SK-N-SH (cell line): ENCODE measurements at regions not wholly inside any gene's neighbourhood (a gene's known extent, or its start where the extent isn't known, plus 50 kb on each side); places are given as distances from the start of the nearest gene placed in this dataset.

Experiments used
- EP300 ChIP-seq, 2 experiments: IDR thresholded peaks; 2 replicates each; pipeline versions ENCODE4 v1.4.0 to v1.6.1; 2012; ENCODE audit warnings: borderline replicate concordance in 1 of 2, low read depth in 1 of 2, low read length in 1 of 2
- EZH2phosphoT487 ChIP-seq: fragments of 200-600 bp; sonication (generic); IDR thresholded peaks from 2 replicates; pipeline ENCODE4 v1.6.1; 2017; ENCODE audit warnings: low read depth, mixed run types, mild to moderate bottlenecking, antibody characterized with exemption, moderate library complexity, borderline replicate concordance
- FOXJ3 ChIP-seq: sonication (generic); formaldehyde crosslinking; IDR thresholded peaks from 2 replicates; pipeline ENCODE4 v1.5.1; 2020; ENCODE audit warnings: mild to moderate bottlenecking, missing genetic modification reagents
- TF ChIP-seq, protein P1 (sequence below): IDR thresholded peaks from 2 replicates; pipeline ENCODE4 v1.4.0; 2012; ENCODE audit warnings: low read depth, borderline replicate concordance
- TF ChIP-seq, protein P2 (sequence below): fragments of 200-600 bp; sonication (generic); IDR thresholded peaks from 2 replicates; pipeline ENCODE4 v1.6.1; 2017; ENCODE audit warnings: antibody characterized with exemption, mild to moderate bottlenecking, moderate library complexity
- TF ChIP-seq, protein P3 (sequence below): IDR thresholded peaks from 2 replicates; pipeline ENCODE4 v1.4.0; 2012; ENCODE audit warnings: low read depth
- TF ChIP-seq, protein P4 (sequence below): fragments of 150-350 bp; IDR thresholded peaks from 2 replicates; pipeline ENCODE4 v1.6.1; 2017; ENCODE audit warnings: antibody characterized with exemption, low read length, low read depth, borderline replicate concordance
- TF ChIP-seq, protein P5 (sequence below): IDR thresholded peaks from 2 replicates; pipeline ENCODE4 v1.6.1; 2012; ENCODE audit warnings: mild to moderate bottlenecking, low read depth, low read length, moderate library complexity

DNA sequence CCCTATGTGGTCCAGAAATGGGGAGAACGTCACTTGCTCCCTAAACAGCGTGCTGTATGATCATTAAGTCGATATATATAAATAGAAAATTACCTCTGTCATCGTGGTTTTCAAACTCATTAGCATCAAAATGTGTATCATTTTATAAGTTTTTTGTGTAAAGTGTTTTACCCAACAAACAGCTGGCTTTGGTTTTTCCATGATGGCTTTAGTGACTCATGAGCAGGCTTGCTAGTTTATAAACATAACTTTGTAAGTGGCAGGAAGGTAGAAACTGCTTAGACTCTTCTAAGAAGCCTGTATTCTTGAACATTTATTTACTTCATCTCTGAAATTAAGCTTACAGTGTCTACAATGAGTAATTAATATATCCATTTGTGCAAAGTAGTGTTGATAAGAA, 108.4 kb upstream of the DIPK2B start:
- TF ChIP-seq, protein P1, sequence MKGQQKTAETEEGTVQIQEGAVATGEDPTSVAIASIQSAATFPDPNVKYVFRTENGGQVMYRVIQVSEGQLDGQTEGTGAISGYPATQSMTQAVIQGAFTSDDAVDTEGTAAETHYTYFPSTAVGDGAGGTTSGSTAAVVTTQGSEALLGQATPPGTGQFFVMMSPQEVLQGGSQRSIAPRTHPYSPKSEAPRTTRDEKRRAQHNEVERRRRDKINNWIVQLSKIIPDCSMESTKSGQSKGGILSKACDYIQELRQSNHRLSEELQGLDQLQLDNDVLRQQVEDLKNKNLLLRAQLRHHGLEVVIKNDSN: no peak
- TF ChIP-seq, protein P2, sequence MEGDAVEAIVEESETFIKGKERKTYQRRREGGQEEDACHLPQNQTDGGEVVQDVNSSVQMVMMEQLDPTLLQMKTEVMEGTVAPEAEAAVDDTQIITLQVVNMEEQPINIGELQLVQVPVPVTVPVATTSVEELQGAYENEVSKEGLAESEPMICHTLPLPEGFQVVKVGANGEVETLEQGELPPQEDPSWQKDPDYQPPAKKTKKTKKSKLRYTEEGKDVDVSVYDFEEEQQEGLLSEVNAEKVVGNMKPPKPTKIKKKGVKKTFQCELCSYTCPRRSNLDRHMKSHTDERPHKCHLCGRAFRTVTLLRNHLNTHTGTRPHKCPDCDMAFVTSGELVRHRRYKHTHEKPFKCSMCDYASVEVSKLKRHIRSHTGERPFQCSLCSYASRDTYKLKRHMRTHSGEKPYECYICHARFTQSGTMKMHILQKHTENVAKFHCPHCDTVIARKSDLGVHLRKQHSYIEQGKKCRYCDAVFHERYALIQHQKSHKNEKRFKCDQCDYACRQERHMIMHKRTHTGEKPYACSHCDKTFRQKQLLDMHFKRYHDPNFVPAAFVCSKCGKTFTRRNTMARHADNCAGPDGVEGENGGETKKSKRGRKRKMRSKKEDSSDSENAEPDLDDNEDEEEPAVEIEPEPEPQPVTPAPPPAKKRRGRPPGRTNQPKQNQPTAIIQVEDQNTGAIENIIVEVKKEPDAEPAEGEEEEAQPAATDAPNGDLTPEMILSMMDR: no peak
- TF ChIP-seq EP300 (IDR thresholded peaks at IDR 0.05; ENCODE audit: borderline replicate concordance in 1 of 2, low read depth in 1 of 2, low read length in 1 of 2): no peak
- TF ChIP-seq, protein P3, sequence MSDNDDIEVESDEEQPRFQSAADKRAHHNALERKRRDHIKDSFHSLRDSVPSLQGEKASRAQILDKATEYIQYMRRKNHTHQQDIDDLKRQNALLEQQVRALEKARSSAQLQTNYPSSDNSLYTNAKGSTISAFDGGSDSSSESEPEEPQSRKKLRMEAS: no peak
- TF ChIP-seq, protein P4, sequence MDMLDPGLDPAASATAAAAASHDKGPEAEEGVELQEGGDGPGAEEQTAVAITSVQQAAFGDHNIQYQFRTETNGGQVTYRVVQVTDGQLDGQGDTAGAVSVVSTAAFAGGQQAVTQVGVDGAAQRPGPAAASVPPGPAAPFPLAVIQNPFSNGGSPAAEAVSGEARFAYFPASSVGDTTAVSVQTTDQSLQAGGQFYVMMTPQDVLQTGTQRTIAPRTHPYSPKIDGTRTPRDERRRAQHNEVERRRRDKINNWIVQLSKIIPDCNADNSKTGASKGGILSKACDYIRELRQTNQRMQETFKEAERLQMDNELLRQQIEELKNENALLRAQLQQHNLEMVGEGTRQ: no peak
- TF ChIP-seq, protein P5, sequence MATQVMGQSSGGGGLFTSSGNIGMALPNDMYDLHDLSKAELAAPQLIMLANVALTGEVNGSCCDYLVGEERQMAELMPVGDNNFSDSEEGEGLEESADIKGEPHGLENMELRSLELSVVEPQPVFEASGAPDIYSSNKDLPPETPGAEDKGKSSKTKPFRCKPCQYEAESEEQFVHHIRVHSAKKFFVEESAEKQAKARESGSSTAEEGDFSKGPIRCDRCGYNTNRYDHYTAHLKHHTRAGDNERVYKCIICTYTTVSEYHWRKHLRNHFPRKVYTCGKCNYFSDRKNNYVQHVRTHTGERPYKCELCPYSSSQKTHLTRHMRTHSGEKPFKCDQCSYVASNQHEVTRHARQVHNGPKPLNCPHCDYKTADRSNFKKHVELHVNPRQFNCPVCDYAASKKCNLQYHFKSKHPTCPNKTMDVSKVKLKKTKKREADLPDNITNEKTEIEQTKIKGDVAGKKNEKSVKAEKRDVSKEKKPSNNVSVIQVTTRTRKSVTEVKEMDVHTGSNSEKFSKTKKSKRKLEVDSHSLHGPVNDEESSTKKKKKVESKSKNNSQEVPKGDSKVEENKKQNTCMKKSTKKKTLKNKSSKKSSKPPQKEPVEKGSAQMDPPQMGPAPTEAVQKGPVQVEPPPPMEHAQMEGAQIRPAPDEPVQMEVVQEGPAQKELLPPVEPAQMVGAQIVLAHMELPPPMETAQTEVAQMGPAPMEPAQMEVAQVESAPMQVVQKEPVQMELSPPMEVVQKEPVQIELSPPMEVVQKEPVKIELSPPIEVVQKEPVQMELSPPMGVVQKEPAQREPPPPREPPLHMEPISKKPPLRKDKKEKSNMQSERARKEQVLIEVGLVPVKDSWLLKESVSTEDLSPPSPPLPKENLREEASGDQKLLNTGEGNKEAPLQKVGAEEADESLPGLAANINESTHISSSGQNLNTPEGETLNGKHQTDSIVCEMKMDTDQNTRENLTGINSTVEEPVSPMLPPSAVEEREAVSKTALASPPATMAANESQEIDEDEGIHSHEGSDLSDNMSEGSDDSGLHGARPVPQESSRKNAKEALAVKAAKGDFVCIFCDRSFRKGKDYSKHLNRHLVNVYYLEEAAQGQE: no peak
- TF ChIP-seq FOXJ3: no peak
- TF ChIP-seq EZH2phosphoT487: no peak
